GM19240 (cell line): ENCODE measurements at regions not wholly inside any gene's neighbourhood (a gene's known extent, or its start where the extent isn't known, plus 50 kb on each side); places are given as distances from the start of the nearest gene placed in this dataset.
"Not testable (repeated sequence)": the region's sequence is repeated elsewhere in the genome, so short reads cannot be mapped to it uniquely, and the experiment has no call there.

Experiments
- DNase-seq: peaks from one replicate; pipeline ENCODE4 v3.0.0; 2011; ENCODE audit warnings: low spot score; ENCODE audit not compliant: insufficient read length

DNA sequence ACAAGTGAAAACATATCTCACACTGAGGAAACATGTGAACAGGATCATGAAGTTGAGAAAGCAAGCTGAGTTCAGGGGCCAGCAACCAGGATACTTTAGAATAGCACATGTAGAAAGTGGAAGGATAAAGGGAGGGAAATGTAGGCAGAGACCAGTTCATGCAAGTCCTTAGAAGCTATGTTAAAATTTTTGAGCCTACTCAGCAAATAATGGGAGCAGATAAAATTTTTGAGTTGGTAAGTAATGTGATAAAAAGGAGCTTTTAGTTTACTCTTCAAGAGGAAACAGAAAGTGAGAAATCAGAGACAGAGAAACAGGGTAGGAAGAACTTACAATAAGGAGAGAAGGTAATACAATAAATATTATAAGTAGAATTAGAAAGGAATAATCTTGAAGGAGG, 105.6 kb upstream of the ZBTB20 start:
- no peak for DNase-seq

- DNase-seq = no peak
Measured at GRCh38 chr3:115254492-115255196, 107.6 kb upstream of the ZBTB20 start.

DNA sequence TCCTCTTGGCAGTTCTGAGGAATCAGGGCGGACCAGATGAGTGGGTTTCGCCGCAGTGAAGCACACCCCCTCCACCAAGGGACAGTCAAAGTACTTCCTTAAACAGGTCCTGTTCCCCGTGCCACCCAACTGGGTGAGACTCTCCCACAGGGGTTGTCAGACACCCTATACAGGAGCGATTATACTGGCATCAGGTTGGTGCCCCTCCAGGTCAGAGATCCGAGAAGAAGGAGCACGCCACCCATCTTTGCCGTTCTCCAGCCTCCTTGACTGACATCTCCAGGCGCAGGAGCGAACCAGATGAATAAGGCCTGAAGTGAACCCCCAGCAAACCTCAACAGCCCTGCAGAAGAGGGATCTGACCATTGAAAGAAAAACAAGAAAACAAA, 108.1 kb upstream of the ZBTB20 start:
- no peak for DNase-seq

DNA sequence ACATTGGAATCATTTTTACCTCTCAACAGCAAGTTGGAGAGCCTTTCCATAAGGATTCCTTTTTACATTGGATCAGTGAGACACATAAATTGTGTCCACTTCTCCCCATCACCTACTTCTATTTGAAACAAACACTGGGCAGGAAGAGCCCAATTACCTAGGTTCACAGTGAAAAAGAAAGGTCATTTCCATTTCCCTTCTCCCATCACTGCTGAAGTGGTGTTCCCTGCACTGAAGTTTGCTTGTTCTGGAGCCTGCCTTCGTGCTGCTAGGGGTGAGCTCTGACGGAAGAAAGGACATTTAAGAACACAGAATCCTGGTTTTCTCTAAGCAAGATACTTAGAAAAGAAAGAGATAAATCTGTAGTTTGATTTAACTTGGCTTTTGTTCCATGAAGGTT, 123.8 kb upstream of the ZBTB20 start:
- no peak for DNase-seq

GRCh38 chr3:115272036-115272824, 125.1 kb upstream of the ZBTB20 start:
- no peak for DNase-seq

DNA sequence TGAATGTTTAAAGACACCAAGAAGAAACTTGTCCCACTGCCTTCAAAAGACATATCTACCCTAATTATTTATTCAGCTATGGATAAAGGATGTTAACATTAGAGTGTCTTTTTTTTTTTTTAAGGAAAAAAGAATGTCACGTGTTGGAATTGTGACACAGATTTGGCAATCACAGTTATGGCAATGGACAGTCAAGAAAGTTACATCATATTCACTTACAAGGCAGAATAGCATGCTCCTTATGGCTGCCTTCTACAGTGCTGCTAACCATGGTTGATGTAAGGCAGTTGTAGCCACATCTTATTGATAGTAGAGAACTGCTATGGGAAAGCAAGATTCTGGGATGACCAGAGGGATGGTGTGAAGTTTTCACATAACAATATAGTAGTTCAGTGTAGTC, 128.8 kb upstream of the ZBTB20 start:
- no peak for DNase-seq

DNA sequence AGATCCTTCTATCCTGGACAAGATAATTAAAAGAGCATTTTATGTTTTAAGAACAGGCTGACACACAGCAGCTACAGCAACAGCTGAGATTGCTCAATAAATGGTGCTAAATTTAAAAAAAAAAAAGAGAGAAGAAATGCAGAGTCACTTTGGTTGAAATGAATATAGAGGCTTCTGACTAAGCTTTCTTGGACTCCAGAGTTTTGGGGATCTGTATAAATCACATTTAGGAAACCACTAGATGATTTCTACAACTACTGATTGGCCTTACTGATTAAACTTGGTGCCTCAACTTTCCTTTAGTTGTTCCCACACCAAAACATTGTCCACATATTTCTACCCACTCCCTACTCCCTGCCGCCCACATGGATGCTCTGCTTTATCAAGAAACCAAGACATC, 132.9 kb upstream of the ZBTB20 start:
- no peak for DNase-seq

DNA sequence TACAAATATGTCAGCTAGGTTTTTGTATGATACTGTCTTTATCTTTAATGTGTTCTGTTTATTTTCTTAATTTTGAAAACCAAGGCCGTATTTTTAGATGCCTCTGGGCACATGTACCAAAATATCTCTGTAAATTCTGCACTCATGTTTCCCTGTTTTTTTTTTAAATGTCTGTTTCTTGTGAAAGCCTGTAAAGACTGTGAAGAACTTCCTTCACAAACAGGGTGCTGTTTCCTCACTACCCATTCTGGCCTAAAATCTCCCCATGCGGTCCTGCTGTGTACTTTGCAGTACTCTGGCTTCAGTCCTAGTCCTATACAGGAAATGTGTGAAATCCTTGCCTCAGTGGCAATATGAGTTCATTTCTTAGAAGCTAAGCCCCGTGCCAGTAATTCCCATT, 133.4 kb upstream of the ZBTB20 start:
- DNase-seq = no peak

- no peak for DNase-seq
Measured at GRCh38 chr3:115281697-115282675, 134.9 kb upstream of the ZBTB20 start.

- no peak for DNase-seq
Measured at GRCh38 chr3:115284980-115285379, 137.9 kb upstream of the ZBTB20 start.

DNA sequence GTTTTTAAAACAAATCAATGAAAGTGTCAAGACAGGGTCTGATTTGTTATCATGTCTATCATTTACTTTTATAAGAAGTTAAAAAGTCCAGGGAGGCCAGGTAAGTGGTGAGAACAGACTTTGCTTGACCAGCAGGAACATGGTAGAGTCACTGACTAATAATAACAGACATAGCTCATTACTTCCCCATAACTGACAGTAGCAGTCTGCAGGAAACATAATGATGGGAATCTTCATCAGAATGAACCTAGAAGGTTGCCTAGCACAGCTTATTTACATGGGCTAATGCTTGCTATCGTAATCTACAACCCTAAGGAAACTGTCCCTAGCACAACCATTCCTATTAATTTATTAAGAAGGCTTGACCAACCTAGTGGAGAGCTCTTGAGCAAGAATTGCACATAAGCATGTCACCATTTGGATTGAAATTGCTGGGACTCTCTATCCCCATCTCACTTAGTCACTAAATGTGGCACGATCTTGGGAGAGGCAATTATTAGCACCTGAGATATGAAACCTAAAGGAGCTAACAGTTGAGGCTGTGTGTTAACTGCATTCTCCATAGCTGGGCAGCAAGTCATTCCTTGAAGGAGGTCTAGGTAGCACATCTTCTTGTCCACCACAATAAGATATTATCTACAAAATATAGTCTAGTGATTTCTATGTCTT, 139.6 kb upstream of the ZBTB20 start:
- no peak for DNase-seq

DNA sequence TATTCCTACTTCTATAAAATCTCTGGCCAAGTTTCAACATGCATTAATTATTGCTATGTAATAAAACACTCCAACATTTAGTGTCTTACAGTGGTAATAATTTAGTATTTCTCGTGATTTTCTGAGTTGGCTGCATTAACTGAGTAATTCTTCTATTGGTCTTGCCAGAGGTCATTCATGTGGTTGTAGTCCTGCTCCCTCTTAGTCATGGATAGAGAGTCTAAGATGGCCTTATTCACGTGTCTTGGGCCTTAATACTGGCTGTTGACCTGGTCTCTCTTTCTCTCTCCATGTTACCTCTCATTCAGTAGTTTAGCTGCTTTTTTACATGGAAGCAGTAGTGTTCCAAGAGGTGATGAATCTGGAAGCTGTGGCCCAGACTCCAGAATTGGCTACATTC, 140.1 kb upstream of the ZBTB20 start:
- no peak for DNase-seq

DNA sequence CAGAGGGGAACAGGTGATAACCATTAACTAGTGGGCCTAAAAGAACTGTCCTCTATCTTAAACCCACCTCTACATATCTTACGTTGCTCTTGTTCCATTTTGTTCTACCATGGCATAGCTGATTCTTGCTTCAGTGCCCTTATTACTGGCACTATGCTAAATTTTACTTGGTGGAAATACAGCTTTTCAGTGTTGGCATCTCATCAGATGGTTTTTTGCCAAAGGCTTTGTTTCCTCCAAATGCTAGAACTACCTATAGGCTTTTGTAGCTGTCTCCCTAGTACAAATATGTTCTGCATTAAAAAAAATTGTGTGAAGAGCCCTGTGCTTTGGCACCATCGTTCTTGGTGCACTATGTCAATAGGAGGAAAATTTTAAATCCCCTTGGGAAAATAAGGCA, 145.0 kb upstream of the ZBTB20 start:
- no peak for DNase-seq

DNA sequence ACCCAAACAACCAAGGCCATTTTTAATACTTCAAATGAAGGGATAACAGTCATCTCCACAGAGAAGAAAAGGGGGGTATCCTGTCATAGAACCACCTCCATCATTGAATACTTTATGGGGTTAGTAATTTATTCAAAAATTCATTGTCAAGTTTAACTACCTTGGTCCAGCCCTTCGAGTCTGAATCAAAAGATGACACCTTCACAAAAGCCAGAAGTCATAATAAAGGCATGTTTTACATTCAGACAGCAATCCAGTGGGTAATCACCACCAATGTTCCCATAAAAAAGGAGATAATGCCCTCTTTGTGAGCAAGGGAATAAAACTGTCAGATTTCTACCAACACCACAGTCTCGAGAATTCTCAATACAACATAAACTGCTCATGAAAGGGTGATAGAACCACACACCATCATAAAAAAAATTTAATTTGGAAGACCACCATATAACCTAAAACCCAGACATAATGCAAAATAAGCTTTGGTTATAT, 145.6 kb upstream of the ZBTB20 start:
- DNase-seq = no peak

DNA sequence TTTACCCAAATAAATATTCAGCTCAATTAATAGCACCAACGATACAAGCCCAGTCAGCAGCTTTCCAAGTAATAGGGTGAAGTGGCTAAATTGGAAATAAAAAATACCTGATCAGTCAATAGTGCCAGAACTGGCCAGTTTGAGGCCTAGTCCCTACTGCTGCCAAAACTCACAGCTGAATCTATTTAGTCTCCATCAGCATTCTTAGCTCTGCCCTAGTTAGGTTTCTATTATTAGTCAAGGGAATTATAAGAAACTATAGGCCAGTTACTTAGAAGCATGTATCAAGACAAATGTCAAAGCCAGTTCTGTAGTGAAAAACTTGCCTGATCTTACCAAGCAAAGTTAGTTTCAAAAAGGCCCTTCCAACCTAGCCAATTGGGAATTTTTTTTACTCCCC, 146.2 kb upstream of the ZBTB20 start:
- no peak for DNase-seq

- no peak for DNase-seq
Measured at GRCh38 chr3:115301364-115301860, 154.3 kb upstream of the ZBTB20 start.

- DNase-seq = not testable (repeated sequence)
Measured at GRCh38 chr3:115317953-115318352, 170.9 kb upstream of the ZBTB20 start.

DNA sequence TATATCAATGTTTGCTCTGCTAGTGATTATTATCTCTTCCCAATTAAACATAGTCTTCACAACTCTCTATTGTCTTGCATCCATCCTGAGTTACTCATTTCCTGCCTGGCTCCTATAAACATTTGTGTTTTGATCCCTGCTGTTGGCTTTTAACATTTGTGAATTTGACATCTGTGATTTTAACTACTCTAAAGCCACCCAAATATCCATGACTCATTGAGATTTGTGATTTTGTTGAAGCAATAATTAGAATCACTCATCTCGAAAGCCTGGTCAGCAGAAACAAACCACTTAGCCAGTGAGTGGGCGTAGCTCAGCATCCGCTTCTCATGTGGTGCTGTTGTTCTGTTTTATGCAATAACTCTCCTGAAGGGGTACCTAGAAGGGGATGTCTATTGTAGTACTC, 174.3 kb upstream of the ZBTB20 start:
- no peak for DNase-seq

- DNase-seq = no peak
Measured at GRCh38 chr3:115322901-115323300, 175.8 kb upstream of the ZBTB20 start.

DNA sequence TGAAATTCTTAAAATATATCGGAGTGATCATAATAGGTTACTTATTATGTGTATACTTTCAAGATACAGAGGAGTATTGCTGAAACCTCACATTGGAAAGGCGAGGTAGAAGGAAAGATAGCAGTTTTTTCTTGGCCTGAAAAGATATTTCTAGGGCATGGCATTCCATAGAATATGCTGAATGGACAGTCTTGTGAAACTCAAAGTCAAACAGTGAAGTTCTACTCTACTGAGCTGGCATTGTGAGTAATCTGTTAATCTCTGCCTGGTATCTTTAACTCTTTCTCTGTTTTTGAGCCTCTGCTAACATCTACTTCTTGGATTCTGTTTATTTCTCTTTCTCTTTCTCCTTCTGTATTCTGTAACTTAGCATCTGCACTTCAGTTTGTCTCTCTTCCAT, 176.3 kb upstream of the ZBTB20 start:
- no peak for DNase-seq

- no peak for DNase-seq
Measured at GRCh38 chr3:115324056-115324455, 177.0 kb upstream of the ZBTB20 start.
